8988T (cell line): ENCODE measurements at regions not wholly inside any gene's neighbourhood (a gene's known extent, or its start where the extent isn't known, plus 50 kb on each side); places are given as distances from the start of the nearest gene placed in this dataset.

Source experiments
- DNase-seq: peaks from one replicate; pipeline ENCODE4 v3.0.0; 2011

GRCh38 chr4:54986095-54986846 is 139.1 kb downstream of the KDR start:
- DNase-seq: no peak

GRCh38 chr4:54976682-54977081 is 148.7 kb downstream of the KDR start:
- DNase-seq: no peak

- DNase-seq: no peak
Observed at GRCh38 chr4:54976031-54976430, 149.4 kb downstream of the KDR start.

GRCh38 chr4:54973784-54974183 is 151.6 kb downstream of the KDR start:
- DNase-seq: no peak

GRCh38 chr4:54971474-54971950 is 153.9 kb downstream of the KDR start:
- DNase-seq: peak; percentile 18

GRCh38 chr4:54967289-54967688 is 158.1 kb downstream of the KDR start:
- no peak for DNase-seq

- peak; percentile 11 for DNase-seq
Observed at GRCh38 chr4:54961357-54961975, 163.9 kb downstream of the KDR start.

GRCh38 chr4:54959651-54960116 is 165.7 kb downstream of the KDR start:
- no peak for DNase-seq

- DNase-seq: no peak
Observed at GRCh38 chr4:54959131-54959530, 166.3 kb downstream of the KDR start.

GRCh38 chr4:54958236-54958635 is 167.2 kb downstream of the KDR start:
- DNase-seq: no peak

GRCh38 chr4:54954656-54955388 is 170.6 kb downstream of the KDR start:
- DNase-seq: no peak

GRCh38 chr4:54946741-54947140 is 178.7 kb downstream of the KDR start:
- no peak for DNase-seq

GRCh38 chr4:54945838-54946237 is 179.6 kb downstream of the KDR start:
- DNase-seq: no peak

GRCh38 chr4:54942721-54943120 is 182.7 kb downstream of the KDR start:
- DNase-seq: no peak

- DNase-seq: no peak
Observed at GRCh38 chr4:54941994-54942552, 183.3 kb downstream of the KDR start.

GRCh38 chr4:54940996-54941865 is 184.2 kb downstream of the KDR start:
- DNase-seq: no peak

- DNase-seq: no peak
Observed at GRCh38 chr4:54937501-54937900, 187.9 kb downstream of the KDR start.

- DNase-seq: no peak
Observed at GRCh38 chr4:54933579-54933978, 191.8 kb downstream of the KDR start.

GRCh38 chr4:54930226-54930625 is 195.2 kb downstream of the KDR start:
- DNase-seq: no peak

GRCh38 chr4:54929459-54929858 is 195.9 kb downstream of the KDR start:
- no peak for DNase-seq

- no peak for DNase-seq
Observed at GRCh38 chr4:54924891-54925290, 200.5 kb downstream of the KDR start.

GRCh38 chr4:54915276-54915675 is 210.1 kb downstream of the KDR start:
- DNase-seq: no peak
